SK-N-SH (cell line): ENCODE measurements at regions not wholly inside any gene's neighbourhood (a gene's known extent, or its start where the extent isn't known, plus 50 kb on each side); places are given as distances from the start of the nearest gene placed in this dataset.

ENCODE experiments used
- CTCF ChIA-PET: fragments of 300-600, 350-600 bp; formaldehyde crosslinking; extraction: SDS; loops from one replicate; lab custom pipeline; 2021; lab: Yijun Ruan, JAX
- POLR2A ChIA-PET: fragments of 350-600 bp; sonication (Branson Sonifier 250); formaldehyde crosslinking; extraction: SDS; loops from one replicate; lab custom pipeline; 2020; ENCODE audit warnings: antibody characterized with exemption, inconsistent platforms; lab: Yijun Ruan, JAX
- DNase-seq: peaks from one replicate; pipeline ENCODE4 v3.0.0; 2012
- H2AFZ ChIP-seq: fragments of 200-600 bp; sonication (generic); 2 replicates; pipeline ENCODE4 v1.8.1; 2016; ENCODE audit warnings: antibody characterized with exemption, mild to moderate bottlenecking, low read depth
- H3F3A ChIP-seq: fragments of 200-600 bp; sonication (generic); replicated peaks from 2 replicates; pipeline ENCODE3; 2016; ENCODE audit warnings: antibody characterized with exemption, mild to moderate bottlenecking; ENCODE audit not compliant: insufficient read depth
- H3K27ac ChIP-seq, 2 experiments: fragments of 200-500 bp in 1 of 2; fragments of 200-600 bp in 1 of 2; sonication (Bioruptor generic) in 1 of 2; sonication (generic), shearing (Covaris generic) in 1 of 2; 2 replicates each; pipeline versions ENCODE4 v1.5.1 to v1.6.1; 2014 to 2016; ENCODE audit warnings: low read depth in 2 of 2, inconsistent platforms in 1 of 2, low read length in 1 of 2, mild to moderate bottlenecking in 1 of 2, mixed read lengths in 1 of 2
- H3K27me3 ChIP-seq: fragments of 200-600 bp; sonication (generic), shearing (Covaris generic); 2 replicates; pipeline ENCODE4 v1.6.1; 2016; ENCODE audit warnings: mixed run types; ENCODE audit not compliant: insufficient read depth
- H3K36me3 ChIP-seq, 2 experiments: fragments of 200-500 bp in 1 of 2; fragments of 200-600 bp in 1 of 2; sonication (Bioruptor generic) in 1 of 2; sonication (generic) in 1 of 2; replicated peaks in 1 of 2; 2 replicates each; pipeline versions ENCODE3 to v1.5.1; 2014 to 2016; ENCODE audit warnings: low read length in 1 of 2, mild to moderate bottlenecking in 1 of 2; ENCODE audit not compliant: insufficient read depth in 2 of 2, control insufficient read depth in 1 of 2
- H3K4me1 ChIP-seq, 2 experiments: fragments of 200-500 bp in 1 of 2; fragments of 200-600 bp in 1 of 2; sonication (Bioruptor generic) in 1 of 2; sonication (generic), shearing (Covaris generic) in 1 of 2; 2 replicates each; pipeline versions ENCODE4 v1.5.1 to v1.6.1; 2014 to 2016; ENCODE audit warnings: low read depth in 1 of 2, low read length in 1 of 2, mixed run types in 1 of 2; ENCODE audit not compliant: insufficient read depth in 2 of 2, control insufficient read depth in 1 of 2
- H3K4me2 ChIP-seq: fragments of 200-600 bp; sonication (generic), shearing (Covaris generic); 2 replicates; pipeline ENCODE4 v1.6.1; 2017; ENCODE audit warnings: mixed run types
- H3K4me3 ChIP-seq, 2 experiments: fragments of 200-500 bp in 1 of 2; fragments of 200-600 bp in 1 of 2; sonication (Bioruptor generic) in 1 of 2; sonication (generic), shearing (Covaris generic) in 1 of 2; 2 replicates each; pipeline versions ENCODE4 v1.5.1 to v1.8.1; 2014 to 2016; ENCODE audit warnings: low read depth in 2 of 2, inconsistent platforms in 1 of 2, low read length in 1 of 2, mild to moderate bottlenecking in 1 of 2, mixed read lengths in 1 of 2, moderate library complexity in 1 of 2
- H3K79me2 ChIP-seq: fragments of 200-600 bp; sonication (generic); 2 replicates; pipeline ENCODE4 v1.8.1; 2017; ENCODE audit warnings: mild to moderate bottlenecking; ENCODE audit not compliant: insufficient read depth
- H3K9ac ChIP-seq: fragments of 200-600 bp; sonication (generic); 2 replicates; pipeline ENCODE4 v1.6.1; 2017; ENCODE audit warnings: mixed run types
- H3K9me2 ChIP-seq: fragments of 200-600 bp; sonication (generic); 2 replicates; pipeline ENCODE4 v1.6.1; 2017; ENCODE audit warnings: mixed run types
- H3K9me3 ChIP-seq: fragments of 200-600 bp; sonication (generic); 2 replicates; pipeline ENCODE4 v1.6.1; 2017; ENCODE audit warnings: mixed run types, mild to moderate bottlenecking, moderate library complexity
- H4K20me1 ChIP-seq: fragments of 200-600 bp; sonication (generic); 2 replicates; pipeline ENCODE4 v1.6.1; 2017; ENCODE audit warnings: mild to moderate bottlenecking, mixed run types; ENCODE audit not compliant: insufficient read depth
- ELF1 ChIP-seq: IDR thresholded peaks from 2 replicates; pipeline ENCODE4 v1.4.0; 2012
- EP300 ChIP-seq, 2 experiments: IDR thresholded peaks; 2 replicates each; pipeline versions ENCODE4 v1.4.0 to v1.6.1; 2012; ENCODE audit warnings: borderline replicate concordance in 1 of 2, low read depth in 1 of 2, low read length in 1 of 2
- EZH2phosphoT487 ChIP-seq: fragments of 200-600 bp; sonication (generic); IDR thresholded peaks from 2 replicates; pipeline ENCODE4 v1.6.1; 2017; ENCODE audit warnings: low read depth, mixed run types, mild to moderate bottlenecking, antibody characterized with exemption, moderate library complexity, borderline replicate concordance
- FOXJ3 ChIP-seq: sonication (generic); formaldehyde crosslinking; IDR thresholded peaks from 2 replicates; pipeline ENCODE4 v1.5.1; 2020; ENCODE audit warnings: mild to moderate bottlenecking, missing genetic modification reagents
- GABPA ChIP-seq: IDR thresholded peaks from 2 replicates; pipeline ENCODE4 v1.4.0; 2012; ENCODE audit warnings: low read depth, mild to moderate bottlenecking
- JUND ChIP-seq: IDR thresholded peaks from 2 replicates; pipeline ENCODE4 v1.4.0; 2012
- POLR2AphosphoS5 ChIP-seq: IDR thresholded peaks from 2 replicates; pipeline ENCODE4 v1.6.1; 2012; ENCODE audit warnings: low read depth, low read length
- RAD21 ChIP-seq: IDR thresholded peaks from 2 replicates; pipeline ENCODE4 v1.6.1; 2012; ENCODE audit warnings: mild to moderate bottlenecking, low read length
- RCOR1 ChIP-seq: fragments of 150-350 bp; IDR thresholded peaks from 2 replicates; pipeline ENCODE4 v1.6.1; 2017; ENCODE audit warnings: antibody characterized with exemption, low read length
- RXRA ChIP-seq: IDR thresholded peaks from 2 replicates; pipeline ENCODE4 v1.4.0; 2012; ENCODE audit warnings: low read depth, mild to moderate bottlenecking, borderline replicate concordance
- YY1 ChIP-seq: IDR thresholded peaks from 2 replicates; pipeline ENCODE4 v1.4.0; 2012; ENCODE audit warnings: low read depth, mild to moderate bottlenecking
- WGBS: methylation state at CpG from one replicate; pipeline ENCODE4 v1.1.6; 2017; ENCODE audit warnings: low lambda C conversion rate; 5-methylcytosine and 5-hydroxymethylcytosine counted together
- TF ChIP-seq, protein P1 (sequence below): fragments of 150-350 bp; IDR thresholded peaks from 2 replicates; pipeline ENCODE4 v1.6.1; 2017; ENCODE audit warnings: antibody characterized with exemption, low read length, low read depth, borderline replicate concordance
- TF ChIP-seq, protein P2 (sequence below): fragments of 150-350 bp; IDR thresholded peaks from 2 replicates; pipeline ENCODE4 v1.6.1; 2016; ENCODE audit warnings: mild to moderate bottlenecking, low read depth, low read length
- TF ChIP-seq, protein P3 (sequence below): IDR thresholded peaks from 2 replicates; pipeline ENCODE4 v1.4.0; 2012; ENCODE audit warnings: low read depth, borderline replicate concordance
- TF ChIP-seq, protein P4 (sequence below): IDR thresholded peaks from 2 replicates; pipeline ENCODE4 v1.6.1; 2012; ENCODE audit warnings: mild to moderate bottlenecking, low read depth, low read length, moderate library complexity

DNA sequence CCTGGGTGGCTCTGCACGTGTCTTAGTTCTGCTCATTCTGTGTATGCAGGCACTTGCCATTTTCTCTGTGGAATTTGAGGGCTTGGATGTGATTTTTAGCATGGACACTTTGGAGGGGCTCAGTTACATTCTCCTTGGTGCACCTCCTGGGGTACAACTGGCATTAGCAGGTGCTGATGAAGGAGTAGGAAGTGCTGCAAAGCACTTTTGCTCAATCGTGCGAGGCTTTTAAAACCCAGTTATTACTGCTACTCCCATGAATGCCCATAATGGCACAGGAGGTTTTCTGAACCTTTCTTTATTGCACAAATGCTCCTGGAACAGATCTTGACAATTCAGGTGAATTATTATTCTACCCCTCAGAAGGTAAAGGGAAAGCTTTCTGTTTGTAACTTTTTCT, 78.7 kb downstream of the SLC25A47 start:
- H3K36me3 ChIP-seq, result no peaks in the 10 kb centered on the region
- peak overlapping the region in 1 of 2 experiments; percentile 100; a peak in 2 of 4 replicates for H3K27ac ChIP-seq
- no peak overlapping the region for H2AFZ ChIP-seq
- peaks cover 5 to 82% of the 10 kb centered on the region in 2 experiments; a peak in 2 of 4 replicates for H3K4me1 ChIP-seq
- CTCF ChIA-PET, result interaction anchor here (1.0 to 2.5 kb wide), 3 partner anchors 16 to 337 kb away, joined by 3 to 25 read pairs (median 3); no protein-coding TSS in a partner anchor
- no peak overlapping the region for H3K4me2 ChIP-seq
- no peaks in the 10 kb centered on the region for H3K27me3 ChIP-seq
- H3K9me2 ChIP-seq, result no peaks in the 10 kb centered on the region
- POLR2A ChIA-PET, result no interaction called here
- no peaks in the 10 kb centered on the region; the same call in 1 of the 2 replicates for H3K79me2 ChIP-seq
- no peaks in the 10 kb centered on the region for H4K20me1 ChIP-seq
- H3F3A ChIP-seq, result no peaks in the 10 kb centered on the region
- H3K9me3 ChIP-seq, result no peaks in the 10 kb centered on the region
- 96% methylated on average over 3 of the region's 3 CpGs for WGBS
- H3K4me3 ChIP-seq, result no peak overlapping the region
- no peak overlapping the region for H3K9ac ChIP-seq
- no peak for DNase-seq
- TF ChIP-seq, protein P1, sequence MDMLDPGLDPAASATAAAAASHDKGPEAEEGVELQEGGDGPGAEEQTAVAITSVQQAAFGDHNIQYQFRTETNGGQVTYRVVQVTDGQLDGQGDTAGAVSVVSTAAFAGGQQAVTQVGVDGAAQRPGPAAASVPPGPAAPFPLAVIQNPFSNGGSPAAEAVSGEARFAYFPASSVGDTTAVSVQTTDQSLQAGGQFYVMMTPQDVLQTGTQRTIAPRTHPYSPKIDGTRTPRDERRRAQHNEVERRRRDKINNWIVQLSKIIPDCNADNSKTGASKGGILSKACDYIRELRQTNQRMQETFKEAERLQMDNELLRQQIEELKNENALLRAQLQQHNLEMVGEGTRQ, result no peak
- TF ChIP-seq RAD21 (no peak), EP300 (IDR thresholded peaks at IDR 0.05; ENCODE audit: borderline replicate concordance in 1 of 2, low read depth in 1 of 2, low read length in 1 of 2) (no peak), EZH2phosphoT487 (no peak), JUND (no peak), POLR2AphosphoS5 (no peak), YY1 (no peak), GABPA (no peak), RXRA (no peak), FOXJ3 (no peak), ELF1 (no peak), RCOR1 (no peak)
- TF ChIP-seq, protein P2, sequence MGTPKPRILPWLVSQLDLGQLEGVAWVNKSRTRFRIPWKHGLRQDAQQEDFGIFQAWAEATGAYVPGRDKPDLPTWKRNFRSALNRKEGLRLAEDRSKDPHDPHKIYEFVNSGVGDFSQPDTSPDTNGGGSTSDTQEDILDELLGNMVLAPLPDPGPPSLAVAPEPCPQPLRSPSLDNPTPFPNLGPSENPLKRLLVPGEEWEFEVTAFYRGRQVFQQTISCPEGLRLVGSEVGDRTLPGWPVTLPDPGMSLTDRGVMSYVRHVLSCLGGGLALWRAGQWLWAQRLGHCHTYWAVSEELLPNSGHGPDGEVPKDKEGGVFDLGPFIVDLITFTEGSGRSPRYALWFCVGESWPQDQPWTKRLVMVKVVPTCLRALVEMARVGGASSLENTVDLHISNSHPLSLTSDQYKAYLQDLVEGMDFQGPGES, result no peak
- TF ChIP-seq, protein P3, sequence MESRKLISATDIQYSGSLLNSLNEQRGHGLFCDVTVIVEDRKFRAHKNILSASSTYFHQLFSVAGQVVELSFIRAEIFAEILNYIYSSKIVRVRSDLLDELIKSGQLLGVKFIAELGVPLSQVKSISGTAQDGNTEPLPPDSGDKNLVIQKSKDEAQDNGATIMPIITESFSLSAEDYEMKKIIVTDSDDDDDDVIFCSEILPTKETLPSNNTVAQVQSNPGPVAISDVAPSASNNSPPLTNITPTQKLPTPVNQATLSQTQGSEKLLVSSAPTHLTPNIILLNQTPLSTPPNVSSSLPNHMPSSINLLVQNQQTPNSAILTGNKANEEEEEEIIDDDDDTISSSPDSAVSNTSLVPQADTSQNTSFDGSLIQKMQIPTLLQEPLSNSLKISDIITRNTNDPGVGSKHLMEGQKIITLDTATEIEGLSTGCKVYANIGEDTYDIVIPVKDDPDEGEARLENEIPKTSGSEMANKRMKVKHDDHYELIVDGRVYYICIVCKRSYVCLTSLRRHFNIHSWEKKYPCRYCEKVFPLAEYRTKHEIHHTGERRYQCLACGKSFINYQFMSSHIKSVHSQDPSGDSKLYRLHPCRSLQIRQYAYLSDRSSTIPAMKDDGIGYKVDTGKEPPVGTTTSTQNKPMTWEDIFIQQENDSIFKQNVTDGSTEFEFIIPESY, result no peak
- TF ChIP-seq, protein P4, sequence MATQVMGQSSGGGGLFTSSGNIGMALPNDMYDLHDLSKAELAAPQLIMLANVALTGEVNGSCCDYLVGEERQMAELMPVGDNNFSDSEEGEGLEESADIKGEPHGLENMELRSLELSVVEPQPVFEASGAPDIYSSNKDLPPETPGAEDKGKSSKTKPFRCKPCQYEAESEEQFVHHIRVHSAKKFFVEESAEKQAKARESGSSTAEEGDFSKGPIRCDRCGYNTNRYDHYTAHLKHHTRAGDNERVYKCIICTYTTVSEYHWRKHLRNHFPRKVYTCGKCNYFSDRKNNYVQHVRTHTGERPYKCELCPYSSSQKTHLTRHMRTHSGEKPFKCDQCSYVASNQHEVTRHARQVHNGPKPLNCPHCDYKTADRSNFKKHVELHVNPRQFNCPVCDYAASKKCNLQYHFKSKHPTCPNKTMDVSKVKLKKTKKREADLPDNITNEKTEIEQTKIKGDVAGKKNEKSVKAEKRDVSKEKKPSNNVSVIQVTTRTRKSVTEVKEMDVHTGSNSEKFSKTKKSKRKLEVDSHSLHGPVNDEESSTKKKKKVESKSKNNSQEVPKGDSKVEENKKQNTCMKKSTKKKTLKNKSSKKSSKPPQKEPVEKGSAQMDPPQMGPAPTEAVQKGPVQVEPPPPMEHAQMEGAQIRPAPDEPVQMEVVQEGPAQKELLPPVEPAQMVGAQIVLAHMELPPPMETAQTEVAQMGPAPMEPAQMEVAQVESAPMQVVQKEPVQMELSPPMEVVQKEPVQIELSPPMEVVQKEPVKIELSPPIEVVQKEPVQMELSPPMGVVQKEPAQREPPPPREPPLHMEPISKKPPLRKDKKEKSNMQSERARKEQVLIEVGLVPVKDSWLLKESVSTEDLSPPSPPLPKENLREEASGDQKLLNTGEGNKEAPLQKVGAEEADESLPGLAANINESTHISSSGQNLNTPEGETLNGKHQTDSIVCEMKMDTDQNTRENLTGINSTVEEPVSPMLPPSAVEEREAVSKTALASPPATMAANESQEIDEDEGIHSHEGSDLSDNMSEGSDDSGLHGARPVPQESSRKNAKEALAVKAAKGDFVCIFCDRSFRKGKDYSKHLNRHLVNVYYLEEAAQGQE, result no peak
